ENCODE measurements at regions not wholly inside any gene's neighbourhood (a gene's known extent, or its start where the extent isn't known, plus 50 kb on each side); places are given as distances from the start of the nearest gene placed in this dataset.

DNA sequence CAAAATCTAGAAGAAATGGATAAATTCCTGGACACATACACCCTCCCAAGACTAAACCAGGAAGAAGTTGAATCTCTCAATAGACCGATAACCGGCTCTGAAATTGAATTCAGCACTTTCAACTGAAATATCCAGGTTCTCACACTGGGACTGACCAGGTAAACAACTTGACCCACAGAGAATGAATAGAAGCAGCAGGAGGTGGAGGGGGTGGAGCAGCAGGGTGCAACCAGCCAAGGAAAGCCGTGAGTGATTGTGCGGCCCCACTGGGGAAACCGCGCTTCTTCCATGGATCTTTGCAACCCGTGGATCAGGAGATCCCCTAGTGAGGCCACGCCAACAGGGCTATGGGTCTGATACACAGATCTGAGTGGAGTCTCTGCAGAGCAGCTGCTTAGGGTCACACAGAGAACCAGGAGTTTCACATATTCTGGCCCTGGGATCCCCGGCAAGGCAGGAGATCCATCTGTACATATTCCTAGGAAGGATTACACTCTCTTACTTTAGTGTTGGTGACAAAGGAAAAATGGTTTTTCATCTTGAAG lies 181.5 kb downstream of the SLCO4C1 start:
- no peaks in the 10 kb centered on the region for H3K9me3 ChIP-seq (replicated peaks; ENCODE audit: control insufficient read depth, insufficient read depth, low read depth, low read length)
- intact Hi-C loops (cut with micrococcal nuclease) (no loop called here), in situ Hi-C loops (cut with MboI) (no loop called here)
- no peak overlapping the region for H3K27ac ChIP-seq (ENCODE audit: extremely low read depth, low read depth, low read length)
- H3K27me3 ChIP-seq (ENCODE audit: control insufficient read depth in 2 of 2, insufficient read depth in 2 of 2, low read length in 2 of 2), result no peaks in the 10 kb centered on the region
- no peaks in the 10 kb centered on the region for H3K9me1 ChIP-seq (ENCODE audit: control insufficient read depth, insufficient read depth, low read length)
- no peaks in the 10 kb centered on the region for H3K79me2 ChIP-seq (ENCODE audit: control insufficient read depth, insufficient read depth, low read length)
- no peaks in the 10 kb centered on the region for H3K36me3 ChIP-seq (ENCODE audit: control insufficient read depth, insufficient read depth, low read length)
- no peak overlapping the region for H3K4me2 ChIP-seq (ENCODE audit: insufficient read depth, low read length)
- 1% methylated on average over 9 of the region's 9 CpGs for WGBS (ENCODE audit: insufficient coverage, low coverage, missing lambda C conversion rate)
- no peak overlapping the region for H3K9ac ChIP-seq (ENCODE audit: insufficient read depth in 1 of 2, low read depth in 2 of 2, low read length in 2 of 2)
- no peak for FAIRE-seq
- ChIA-PET CTCF (ENCODE audit: low intra/inter-chr PET ratio) (no interaction called here), POLR2A (no interaction called here)
- no peak overlapping the region for H2AFZ ChIP-seq (ENCODE audit: low read depth, low read length)
- no peaks in the 10 kb centered on the region for H4K20me1 ChIP-seq (replicated peaks; ENCODE audit: control insufficient read depth, insufficient read depth, low read length)
- TF ChIP-seq, protein P1, sequence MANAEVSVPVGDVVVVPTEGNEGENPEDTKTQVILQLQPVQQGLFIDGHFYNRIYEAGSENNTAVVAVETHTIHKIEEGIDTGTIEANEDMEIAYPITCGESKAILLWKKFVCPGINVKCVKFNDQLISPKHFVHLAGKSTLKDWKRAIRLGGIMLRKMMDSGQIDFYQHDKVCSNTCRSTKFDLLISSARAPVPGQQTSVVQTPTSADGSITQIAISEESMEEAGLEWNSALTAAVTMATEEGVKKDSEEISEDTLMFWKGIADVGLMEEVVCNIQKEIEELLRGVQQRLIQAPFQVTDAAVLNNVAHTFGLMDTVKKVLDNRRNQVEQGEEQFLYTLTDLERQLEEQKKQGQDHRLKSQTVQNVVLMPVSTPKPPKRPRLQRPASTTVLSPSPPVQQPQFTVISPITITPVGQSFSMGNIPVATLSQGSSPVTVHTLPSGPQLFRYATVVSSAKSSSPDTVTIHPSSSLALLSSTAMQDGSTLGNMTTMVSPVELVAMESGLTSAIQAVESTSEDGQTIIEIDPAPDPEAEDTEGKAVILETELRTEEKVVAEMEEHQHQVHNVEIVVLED (CRISPR knock-in tag; IDR thresholded peaks at IDR 0.05), result no peak
- no peak for TF ChIP-seq SOX6 (IDR thresholded peaks at IDR 0.05)
- TF ChIP-seq PHF8 (IDR thresholded peaks at IDR 0.05; ENCODE audit: borderline replicate concordance, low read length), result no peak
- no peak for TF ChIP-seq THRAP3 (IDR thresholded peaks at IDR 0.05; ENCODE audit: borderline replicate concordance)
- TF ChIP-seq FOXM1 (IDR thresholded peaks at IDR 0.05; ENCODE audit: low read depth), result no peak
- no peak for TF ChIP-seq FOXM1 (CRISPR knock-in tag; IDR thresholded peaks at IDR 0.05; ENCODE audit: low read depth)
- no peak for TF ChIP-seq NUFIP1 (IDR thresholded peaks at IDR 0.05; ENCODE audit: partially characterized antibody)
- TF ChIP-seq, protein P2, sequence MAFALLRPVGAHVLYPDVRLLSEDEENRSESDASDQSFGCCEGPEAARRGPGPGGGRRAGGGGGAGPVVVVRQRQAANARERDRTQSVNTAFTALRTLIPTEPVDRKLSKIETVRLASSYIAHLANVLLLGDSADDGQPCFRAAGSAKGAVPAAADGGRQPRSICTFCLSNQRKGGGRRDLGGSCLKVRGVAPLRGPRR (CRISPR knock-in tag; IDR thresholded peaks at IDR 0.05), result no peak
- TF ChIP-seq ZNF146 (CRISPR knock-in tag; IDR thresholded peaks at IDR 0.05; ENCODE audit: unreplicated experiment), result no peak
- TF ChIP-seq ZNF699 (CRISPR knock-in tag; IDR thresholded peaks at IDR 0.05; ENCODE audit: insufficient replicate concordance), result no peak
- no peak for TF ChIP-seq ELF1 (tag; IDR thresholded peaks at IDR 0.05)
- TF ChIP-seq, protein P3, sequence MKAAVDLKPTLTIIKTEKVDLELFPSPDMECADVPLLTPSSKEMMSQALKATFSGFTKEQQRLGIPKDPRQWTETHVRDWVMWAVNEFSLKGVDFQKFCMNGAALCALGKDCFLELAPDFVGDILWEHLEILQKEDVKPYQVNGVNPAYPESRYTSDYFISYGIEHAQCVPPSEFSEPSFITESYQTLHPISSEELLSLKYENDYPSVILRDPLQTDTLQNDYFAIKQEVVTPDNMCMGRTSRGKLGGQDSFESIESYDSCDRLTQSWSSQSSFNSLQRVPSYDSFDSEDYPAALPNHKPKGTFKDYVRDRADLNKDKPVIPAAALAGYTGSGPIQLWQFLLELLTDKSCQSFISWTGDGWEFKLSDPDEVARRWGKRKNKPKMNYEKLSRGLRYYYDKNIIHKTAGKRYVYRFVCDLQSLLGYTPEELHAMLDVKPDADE (conservative IDR thresholded peaks at IDR 0.05; ENCODE audit: control insufficient read depth, low read depth, low read length), result no peak
- TF ChIP-seq ZNF274 (IDR thresholded peaks at IDR 0.05; ENCODE audit: borderline replicate concordance, low read depth, low read length), result no peak
- no peak for TF ChIP-seq XRCC3 (IDR thresholded peaks at IDR 0.05)
- TF ChIP-seq RBM15 (IDR thresholded peaks at IDR 0.05; ENCODE audit: insufficient read depth, low read length), result no peak
- no peak for ATAC-seq
- no peak for DNase-seq (ENCODE audit: extremely low read depth in 1 of 4, low spot score in 3 of 4)
- no peak overlapping the region for H3K4me3 ChIP-seq
- no peaks in the 10 kb centered on the region for H3K4me1 ChIP-seq (replicated peaks in 1 of 2; ENCODE audit: control insufficient read depth in 2 of 2, insufficient read depth in 2 of 2, low read length in 2 of 2)
- BruUV-seq (replicated peaks), result no TSS peak

Measured in K562 (cell line).